Thyroid gland (tissue), 4 donors: ENCODE measurements at regions not wholly inside any gene's neighbourhood (a gene's known extent, or its start where the extent isn't known, plus 50 kb on each side); places are given as distances from the start of the nearest gene placed in this dataset.

Experiments used
- POLR2A ChIP-seq, 2 donors: fragments of 450-650 bp; IDR thresholded peaks; one replicate each; pipeline ENCODE4 v1.6.1; 2017; ENCODE audit warnings: antibody characterized with exemption in 2 of 2, mild to moderate bottlenecking in 2 of 2, moderate library complexity in 1 of 2
- TF ChIP-seq, protein P1 (sequence below), 6 experiments: fragments of 200-600 bp in 3 of 6; fragments of 450-650 bp in 3 of 6; sonication (generic) in 3 of 6; IDR thresholded peaks; one replicate each; pipeline ENCODE4 v1.5.1; 2016 to 2019; ENCODE audit warnings: antibody characterized with exemption in 6 of 6, mild to moderate bottlenecking in 2 of 6, inconsistent platforms in 1 of 6, moderate library complexity in 1 of 6

GRCh38 chr1:244957525-244957924 is 93.2 kb upstream of the HNRNPU start:
- TF ChIP-seq, protein P1, sequence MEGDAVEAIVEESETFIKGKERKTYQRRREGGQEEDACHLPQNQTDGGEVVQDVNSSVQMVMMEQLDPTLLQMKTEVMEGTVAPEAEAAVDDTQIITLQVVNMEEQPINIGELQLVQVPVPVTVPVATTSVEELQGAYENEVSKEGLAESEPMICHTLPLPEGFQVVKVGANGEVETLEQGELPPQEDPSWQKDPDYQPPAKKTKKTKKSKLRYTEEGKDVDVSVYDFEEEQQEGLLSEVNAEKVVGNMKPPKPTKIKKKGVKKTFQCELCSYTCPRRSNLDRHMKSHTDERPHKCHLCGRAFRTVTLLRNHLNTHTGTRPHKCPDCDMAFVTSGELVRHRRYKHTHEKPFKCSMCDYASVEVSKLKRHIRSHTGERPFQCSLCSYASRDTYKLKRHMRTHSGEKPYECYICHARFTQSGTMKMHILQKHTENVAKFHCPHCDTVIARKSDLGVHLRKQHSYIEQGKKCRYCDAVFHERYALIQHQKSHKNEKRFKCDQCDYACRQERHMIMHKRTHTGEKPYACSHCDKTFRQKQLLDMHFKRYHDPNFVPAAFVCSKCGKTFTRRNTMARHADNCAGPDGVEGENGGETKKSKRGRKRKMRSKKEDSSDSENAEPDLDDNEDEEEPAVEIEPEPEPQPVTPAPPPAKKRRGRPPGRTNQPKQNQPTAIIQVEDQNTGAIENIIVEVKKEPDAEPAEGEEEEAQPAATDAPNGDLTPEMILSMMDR (IDR thresholded peaks at IDR 0.05): no peak
- TF ChIP-seq POLR2A (IDR thresholded peaks at IDR 0.05): no peak
